Neural progenitor cell (in vitro differentiated cells): ENCODE measurements at regions not wholly inside any gene's neighbourhood (a gene's known extent, or its start where the extent isn't known, plus 50 kb on each side); places are given as distances from the start of the nearest gene placed in this dataset.
A peak's percentile ranks its signal among the peaks of the same experiment; 100 is the strongest.

Experiments
- DNase-seq: peaks from one replicate; pipeline ENCODE4 v3.0.0-alpha.2; 2016; ENCODE audit warnings: low spot score
- H2AFZ ChIP-seq: fragments of 200-600 bp; sonication (generic); replicated peaks from 2 replicates; pipeline ENCODE4 v1.6.1; 2016; ENCODE audit warnings: antibody characterized with exemption
- H3F3A ChIP-seq: fragments of 200-600 bp; sonication (generic); 2 replicates; pipeline ENCODE4 v1.6.1; 2016; ENCODE audit warnings: antibody characterized with exemption, low read depth
- H3K27ac ChIP-seq: fragments of 200-600 bp; sonication (generic); 2 replicates; pipeline ENCODE4 v1.5.1; 2016; ENCODE audit warnings: mild to moderate bottlenecking
- H3K27me3 ChIP-seq: fragments of 200-600 bp; sonication (generic); 2 replicates; pipeline ENCODE4 v1.6.1; 2016; ENCODE audit warnings: mild to moderate bottlenecking, moderate library complexity
- H3K36me3 ChIP-seq: fragments of 200-600 bp; sonication (generic); 2 replicates; pipeline ENCODE4 v1.5.1; 2016
- H3K4me1 ChIP-seq: fragments of 200-600 bp; sonication (generic); 2 replicates; pipeline ENCODE4 v1.6.1; 2016; ENCODE audit warnings: mixed run types
- H3K4me2 ChIP-seq: fragments of 200-600 bp; sonication (generic); 2 replicates; pipeline ENCODE4 v1.6.1; 2016
- H3K4me3 ChIP-seq: fragments of 200-600 bp; sonication (generic); 2 replicates; pipeline ENCODE4 v1.5.1; 2016
- H3K79me2 ChIP-seq: fragments of 200-600 bp; sonication (generic); 2 replicates; pipeline ENCODE4 v1.6.1; 2016; ENCODE audit warnings: low read depth
- H3K9ac ChIP-seq: fragments of 200-600 bp; sonication (generic); 2 replicates; pipeline ENCODE4 v1.6.1; 2016
- H3K9me3 ChIP-seq: fragments of 200-600 bp; sonication (generic); 2 replicates; pipeline ENCODE4 v1.5.1; 2016; ENCODE audit warnings: low read depth
- H4K20me1 ChIP-seq: fragments of 200-600 bp; sonication (generic); 2 replicates; pipeline ENCODE4 v1.6.1; 2016; ENCODE audit warnings: low read depth
- H3K27ac Mint-ChIP-seq: 3 replicates; pipeline ENCODE4 v1.8.0; 2021; ENCODE audit warnings: mixed read lengths
- H3K27me3 Mint-ChIP-seq: 2 replicates; pipeline ENCODE4 v1.8.0; 2022; ENCODE audit warnings: low read depth, mild to moderate bottlenecking, inconsistent platforms, moderate library complexity, mixed read lengths; ENCODE audit not compliant: insufficient read depth
- H3K36me3 Mint-ChIP-seq: 3 replicates; pipeline ENCODE4 v1.8.0; 2021; ENCODE audit warnings: mixed read lengths
- H3K4me1 Mint-ChIP-seq: 3 replicates; pipeline ENCODE4 v1.8.0; 2021; ENCODE audit warnings: mixed read lengths
- H3K4me3 Mint-ChIP-seq: 3 replicates; pipeline ENCODE4 v1.8.0; 2021; ENCODE audit warnings: mild to moderate bottlenecking, moderate library complexity, mixed read lengths
- H3K9me3 Mint-ChIP-seq: 3 replicates; pipeline ENCODE4 v1.8.0; 2020; ENCODE audit warnings: mixed read lengths
- CTCF ChIP-seq: fragments of 200-600 bp; sonication (generic); IDR thresholded peaks from 2 replicates; pipeline ENCODE4 v1.5.1; 2017; ENCODE audit warnings: antibody characterized with exemption, mild to moderate bottlenecking
- EZH2 ChIP-seq: fragments of 200-600 bp; sonication (generic); IDR thresholded peaks from 2 replicates; pipeline ENCODE4 v1.6.1; 2017; ENCODE audit warnings: antibody characterized with exemption, mild to moderate bottlenecking, moderate library complexity
- EZH2phosphoT487 ChIP-seq: fragments of 200-600 bp; sonication (generic); IDR thresholded peaks from 2 replicates; pipeline ENCODE4 v1.6.1; 2017; ENCODE audit warnings: antibody characterized with exemption

DNA sequence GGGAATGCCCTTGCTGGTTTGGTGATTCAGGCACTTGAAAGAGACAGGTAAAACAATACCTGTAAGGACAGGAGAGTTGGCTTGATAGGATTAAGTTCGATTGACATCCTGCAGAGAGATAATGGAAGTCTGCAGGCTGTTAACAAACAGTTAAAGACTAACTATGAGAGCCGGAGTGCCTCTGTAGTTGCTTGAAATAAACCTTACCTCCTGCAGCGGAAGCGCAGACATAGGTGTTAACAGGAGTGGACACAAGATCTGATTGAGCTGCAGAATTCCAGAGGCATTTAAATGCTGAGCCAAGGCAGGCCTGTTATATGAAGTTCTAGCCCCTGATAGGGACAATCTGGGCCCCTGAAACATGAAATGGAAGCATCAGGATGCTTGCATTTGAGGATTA, 416.7 kb upstream of the MAOA start:
- no peak for TF ChIP-seq EZH2phosphoT487
- TF ChIP-seq EZH2 = no peak
- no peaks in the 10 kb centered on the region for H3K36me3 Mint-ChIP-seq
- no peak overlapping the region for H3K4me2 ChIP-seq
- H3K4me1 Mint-ChIP-seq = no peaks in the 10 kb centered on the region
- no peaks in the 10 kb centered on the region for H3K9me3 Mint-ChIP-seq
- H3K36me3 ChIP-seq = no peaks in the 10 kb centered on the region
- H2AFZ ChIP-seq = no peak overlapping the region
- no peak overlapping the region for H3K9ac ChIP-seq
- DNase-seq = no peak
- H3K4me1 ChIP-seq = peaks cover 3% of the 10 kb centered on the region
- H4K20me1 ChIP-seq = no peaks in the 10 kb centered on the region
- no peak overlapping the region for H3K27ac ChIP-seq
- H3F3A ChIP-seq = peaks cover 5% of the 10 kb centered on the region
- H3K4me3 Mint-ChIP-seq = no peak overlapping the region
- H3K27ac Mint-ChIP-seq = no peak overlapping the region
- no peaks in the 10 kb centered on the region for H3K9me3 ChIP-seq
- peaks cover 2% of the 10 kb centered on the region for H3K27me3 Mint-ChIP-seq
- H3K79me2 ChIP-seq = no peaks in the 10 kb centered on the region
- no peak overlapping the region for H3K4me3 ChIP-seq
- no peaks in the 10 kb centered on the region for H3K27me3 ChIP-seq

DNA sequence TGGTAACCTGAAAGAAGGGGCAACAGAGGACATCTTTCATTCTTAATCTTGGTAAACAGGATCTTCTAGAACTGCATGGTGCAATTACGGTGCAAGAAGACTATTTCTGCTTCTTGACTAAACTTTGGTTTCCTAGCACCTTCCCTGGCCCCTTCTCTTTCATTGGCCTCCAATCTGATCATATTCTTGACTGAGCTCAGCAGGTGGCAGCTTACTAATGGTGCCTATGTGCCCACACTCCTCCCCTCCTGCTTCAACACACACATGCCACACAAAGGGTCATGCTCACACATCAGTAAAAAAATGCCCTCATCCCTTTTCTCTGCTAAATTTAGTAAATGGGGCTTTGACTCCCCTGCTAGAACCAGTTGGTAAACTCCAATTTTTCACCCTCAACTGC, 400.5 kb upstream of the MAOA start:
- TF ChIP-seq EZH2 = no peak
- TF ChIP-seq EZH2phosphoT487 = no peak
- no peak for TF ChIP-seq CTCF
- H2AFZ ChIP-seq = no peak overlapping the region
- Mint-ChIP-seq H3K4me1 (peaks cover 9% of the 10 kb centered on the region), H3K27me3 (no peaks in the 10 kb centered on the region), H3K27ac (no peak overlapping the region), H3K9me3 (peaks cover 5% of the 10 kb centered on the region), H3K4me3 (no peak overlapping the region), H3K36me3 (no peaks in the 10 kb centered on the region)
- peak; percentile 72 for DNase-seq
- H3K9me3 ChIP-seq = no peaks in the 10 kb centered on the region
- H3K4me1 ChIP-seq = peaks cover 15% of the 10 kb centered on the region
- no peaks in the 10 kb centered on the region for H3K36me3 ChIP-seq
- H3F3A ChIP-seq = peaks cover 5% of the 10 kb centered on the region
- H4K20me1 ChIP-seq = no peaks in the 10 kb centered on the region
- no peaks in the 10 kb centered on the region for H3K79me2 ChIP-seq
- H3K27ac ChIP-seq = peak overlapping the region; percentile 71
- H3K4me2 ChIP-seq = peak overlapping the region; percentile 50
- no peaks in the 10 kb centered on the region for H3K27me3 ChIP-seq
- H3K9ac ChIP-seq = no peak overlapping the region
- H3K4me3 ChIP-seq = no peak overlapping the region

GRCh38 chrX:43266487-43266886, 389.6 kb upstream of the MAOA start:
- no peak overlapping the region for H3K27ac Mint-ChIP-seq
- H3K4me1 ChIP-seq = no peaks in the 10 kb centered on the region
- no peak overlapping the region for H3K9ac ChIP-seq
- H2AFZ ChIP-seq = no peak overlapping the region
- no peak overlapping the region for H3K27ac ChIP-seq
- no peaks in the 10 kb centered on the region for H3K36me3 ChIP-seq
- H3K4me3 Mint-ChIP-seq = no peak overlapping the region
- H3K9me3 Mint-ChIP-seq = peaks cover 6% of the 10 kb centered on the region
- H3F3A ChIP-seq = no peaks in the 10 kb centered on the region
- no peak overlapping the region for H3K4me3 ChIP-seq
- no peaks in the 10 kb centered on the region for H3K9me3 ChIP-seq
- no peaks in the 10 kb centered on the region for H3K36me3 Mint-ChIP-seq
- H3K4me2 ChIP-seq = no peak overlapping the region
- TF ChIP-seq EZH2phosphoT487 (no peak), CTCF (no peak), EZH2 (no peak)
- no peaks in the 10 kb centered on the region for H4K20me1 ChIP-seq
- H3K27me3 ChIP-seq = no peaks in the 10 kb centered on the region
- no peaks in the 10 kb centered on the region for H3K79me2 ChIP-seq
- H3K27me3 Mint-ChIP-seq = peaks cover 3% of the 10 kb centered on the region
- no peaks in the 10 kb centered on the region for H3K4me1 Mint-ChIP-seq
- DNase-seq = no peak

GRCh38 chrX:43267652-43268051, 388.4 kb upstream of the MAOA start:
- Histone ChIP-seq H2AFZ (no peak overlapping the region), H3K4me3 (no peak overlapping the region), H3K27ac (no peak overlapping the region), H3K79me2 (no peaks in the 10 kb centered on the region), H3K9me3 (no peaks in the 10 kb centered on the region), H3F3A (no peaks in the 10 kb centered on the region), H3K27me3 (no peaks in the 10 kb centered on the region), H3K9ac (no peak overlapping the region), H4K20me1 (no peaks in the 10 kb centered on the region), H3K36me3 (no peaks in the 10 kb centered on the region), H3K4me1 (no peaks in the 10 kb centered on the region), H3K4me2 (no peak overlapping the region)
- no peaks in the 10 kb centered on the region for H3K4me1 Mint-ChIP-seq
- peaks cover 6% of the 10 kb centered on the region for H3K9me3 Mint-ChIP-seq
- H3K36me3 Mint-ChIP-seq = no peaks in the 10 kb centered on the region
- peaks cover 3% of the 10 kb centered on the region for H3K27me3 Mint-ChIP-seq
- no peak overlapping the region for H3K27ac Mint-ChIP-seq
- no peak for TF ChIP-seq EZH2phosphoT487
- DNase-seq = no peak
- no peak overlapping the region for H3K4me3 Mint-ChIP-seq
